ENCODE measurements at regions not wholly inside any gene's neighbourhood (a gene's known extent, or its start where the extent isn't known, plus 50 kb on each side); places are given as distances from the start of the nearest gene placed in this dataset.

DNA sequence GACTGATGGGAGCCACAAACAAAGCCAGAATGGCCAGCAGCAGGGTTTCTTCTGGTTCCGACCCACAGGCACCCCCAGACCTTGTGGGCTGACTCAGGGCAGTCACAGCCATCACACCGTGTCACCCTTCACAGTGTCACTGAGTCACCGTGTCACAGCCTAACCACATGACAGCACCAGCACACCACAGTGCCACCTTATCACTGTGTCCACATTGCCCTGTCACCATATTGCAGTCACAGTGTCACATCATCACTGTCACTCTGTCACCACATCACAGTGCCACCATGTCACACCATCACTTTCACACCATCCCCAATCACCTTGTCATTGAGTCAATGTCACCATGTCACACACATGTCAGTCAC is 77.0 kb downstream of the OAT start:
- TF ChIP-seq, protein P1, sequence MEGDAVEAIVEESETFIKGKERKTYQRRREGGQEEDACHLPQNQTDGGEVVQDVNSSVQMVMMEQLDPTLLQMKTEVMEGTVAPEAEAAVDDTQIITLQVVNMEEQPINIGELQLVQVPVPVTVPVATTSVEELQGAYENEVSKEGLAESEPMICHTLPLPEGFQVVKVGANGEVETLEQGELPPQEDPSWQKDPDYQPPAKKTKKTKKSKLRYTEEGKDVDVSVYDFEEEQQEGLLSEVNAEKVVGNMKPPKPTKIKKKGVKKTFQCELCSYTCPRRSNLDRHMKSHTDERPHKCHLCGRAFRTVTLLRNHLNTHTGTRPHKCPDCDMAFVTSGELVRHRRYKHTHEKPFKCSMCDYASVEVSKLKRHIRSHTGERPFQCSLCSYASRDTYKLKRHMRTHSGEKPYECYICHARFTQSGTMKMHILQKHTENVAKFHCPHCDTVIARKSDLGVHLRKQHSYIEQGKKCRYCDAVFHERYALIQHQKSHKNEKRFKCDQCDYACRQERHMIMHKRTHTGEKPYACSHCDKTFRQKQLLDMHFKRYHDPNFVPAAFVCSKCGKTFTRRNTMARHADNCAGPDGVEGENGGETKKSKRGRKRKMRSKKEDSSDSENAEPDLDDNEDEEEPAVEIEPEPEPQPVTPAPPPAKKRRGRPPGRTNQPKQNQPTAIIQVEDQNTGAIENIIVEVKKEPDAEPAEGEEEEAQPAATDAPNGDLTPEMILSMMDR (IDR thresholded peaks at IDR 0.05), result no peak

DNA sequence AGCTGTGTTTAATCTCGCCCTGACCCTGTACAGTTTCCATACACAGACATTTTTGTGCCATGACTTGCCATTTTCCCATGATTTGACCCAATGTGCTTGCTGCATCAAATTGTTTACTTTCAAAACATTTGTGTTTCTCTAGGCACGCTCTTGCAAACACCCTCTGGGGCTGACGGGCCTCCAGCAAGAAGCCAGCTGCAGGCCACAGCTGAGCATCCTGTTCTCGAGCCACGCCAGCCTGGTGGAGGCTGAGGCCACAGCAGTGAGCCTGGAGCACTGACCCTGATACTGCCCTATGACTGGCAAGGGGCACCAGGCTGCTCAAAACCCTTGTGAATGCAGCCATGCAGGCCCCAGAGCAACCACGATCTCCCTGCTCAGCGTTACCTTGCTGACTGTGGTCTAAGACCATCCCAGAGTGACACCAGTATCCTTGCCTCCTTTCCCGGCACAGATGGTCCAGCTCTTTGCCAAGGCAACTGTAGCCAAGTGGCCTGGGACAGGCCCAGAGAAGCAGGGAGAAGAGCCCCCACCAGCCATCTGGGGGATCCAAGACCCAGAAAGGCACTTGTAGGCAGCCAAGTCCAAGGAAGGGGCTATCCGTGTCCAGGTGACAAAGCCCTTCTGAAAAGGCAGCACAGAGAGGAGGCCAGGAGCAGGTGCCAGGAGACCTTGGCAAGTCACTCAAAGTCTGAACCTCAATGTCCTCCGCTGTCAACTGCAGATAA is 78.5 kb downstream of the OAT start:
- TF ChIP-seq, protein P1 (IDR thresholded peaks at IDR 0.05), result no peak

DNA sequence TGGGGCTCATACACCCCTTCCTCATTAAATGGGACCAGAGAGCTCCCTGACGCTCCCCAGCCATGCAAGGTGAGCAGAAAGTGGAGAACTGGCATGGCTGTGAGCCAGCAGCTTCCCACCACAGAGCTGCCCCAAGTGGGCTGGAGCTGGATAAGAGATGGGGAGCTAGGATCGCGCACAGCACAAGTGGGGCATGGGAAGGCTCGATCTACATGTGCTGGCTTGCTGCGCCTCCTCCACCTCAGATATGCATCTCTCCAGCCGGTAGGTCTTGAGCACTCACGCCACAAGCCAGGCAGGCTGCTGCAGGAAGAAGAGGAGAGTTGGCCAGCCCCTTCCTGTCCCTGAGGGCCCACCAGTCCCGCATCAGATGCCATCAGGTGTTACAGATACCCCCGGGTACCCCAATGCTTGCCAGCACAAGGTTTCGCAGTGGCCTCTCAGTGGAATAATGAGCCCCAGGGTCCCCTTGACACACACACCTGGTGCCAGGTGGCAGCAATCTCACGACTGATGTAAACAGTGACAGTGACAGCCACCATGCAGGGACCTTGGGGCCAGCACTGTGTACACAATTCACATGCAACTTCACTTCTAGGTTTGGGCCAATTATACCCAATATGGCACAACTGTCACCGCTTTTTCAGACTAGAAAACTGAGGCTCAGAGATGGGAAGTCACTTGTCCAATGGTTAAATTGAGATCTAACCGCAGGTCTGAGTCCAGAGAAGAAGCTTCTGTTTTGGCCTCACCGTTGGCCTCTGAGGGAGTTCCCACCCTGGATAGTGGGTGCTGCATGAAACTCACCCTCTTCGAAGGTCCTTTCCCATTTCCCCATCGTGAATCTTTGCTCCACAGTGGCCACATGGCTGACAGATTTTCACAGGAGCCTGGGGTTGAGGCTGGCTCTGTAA is 79.3 kb downstream of the OAT start:
- TF ChIP-seq, protein P1 (IDR thresholded peaks at IDR 0.05), result no peak

DNA sequence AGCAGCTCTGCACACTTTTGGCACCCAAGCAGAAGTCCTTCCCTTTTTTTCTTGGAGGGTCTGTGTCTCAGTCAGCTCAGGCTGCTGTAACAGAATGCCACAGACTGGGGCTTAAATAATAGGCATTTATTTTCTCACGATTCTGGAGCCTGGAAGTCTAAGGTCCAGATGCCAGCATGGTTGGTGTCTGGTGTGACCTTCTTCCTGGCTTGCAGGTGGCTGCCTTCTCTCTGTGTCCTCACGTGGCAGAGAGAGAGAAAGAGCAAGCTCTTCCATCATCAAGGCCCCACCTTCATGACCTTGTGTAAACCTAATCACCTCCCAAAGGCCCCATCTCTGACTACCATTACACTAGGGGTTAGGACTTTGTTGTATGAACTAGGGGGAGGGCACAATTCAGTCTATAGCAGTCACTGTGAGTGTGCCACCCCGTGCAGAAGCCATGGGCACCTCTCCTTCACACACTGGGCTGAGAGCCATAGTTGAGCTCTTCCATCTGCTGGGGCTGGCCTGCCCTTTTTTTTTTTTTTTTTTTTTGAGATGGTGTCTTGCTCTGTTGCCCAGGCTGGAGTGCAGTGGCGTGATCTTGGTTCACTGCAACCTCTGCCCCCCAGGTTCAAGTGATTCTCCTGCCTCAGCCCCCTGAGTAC is 80.3 kb downstream of the OAT start:
- TF ChIP-seq, protein P1 (IDR thresholded peaks at IDR 0.05), result no peak

DNA sequence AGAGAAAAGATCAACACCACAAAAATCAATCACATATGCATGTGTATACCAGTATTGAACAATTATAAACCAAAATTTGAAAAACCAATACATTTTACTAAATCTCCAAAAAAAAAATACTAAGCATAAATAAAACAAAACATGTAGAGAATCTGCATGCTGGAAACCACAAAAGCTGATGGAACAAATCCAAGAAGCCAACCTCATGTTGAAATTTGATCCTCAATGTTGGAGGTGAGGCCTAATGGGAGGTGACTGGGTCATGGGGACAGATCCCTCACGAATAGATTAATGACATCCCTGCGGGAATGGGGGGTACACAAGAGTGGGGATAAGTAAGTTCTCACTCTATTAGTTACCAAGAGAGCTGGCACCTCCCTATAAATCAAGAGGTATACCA is 82.5 kb downstream of the OAT start:
- TF ChIP-seq, protein P1 (IDR thresholded peaks at IDR 0.05), result no peak

DNA sequence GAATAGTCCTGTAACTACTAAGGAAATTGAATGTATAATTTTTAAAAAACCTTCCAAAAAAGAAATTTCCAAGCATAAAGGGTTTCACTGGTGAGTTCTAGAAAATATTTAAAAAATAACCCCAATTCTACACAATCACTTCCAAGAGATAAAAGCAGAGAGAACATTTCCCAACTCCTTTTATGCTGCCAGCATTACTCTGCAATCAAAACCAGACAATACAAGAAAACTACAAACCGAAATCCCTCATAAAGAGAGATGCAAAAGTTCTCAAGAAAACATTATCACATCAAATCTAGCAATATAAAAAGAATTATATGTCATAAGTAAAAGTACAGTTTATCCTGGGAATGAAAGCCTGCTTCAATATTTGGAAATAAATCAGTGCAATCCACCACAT is 84.8 kb downstream of the OAT start:
- TF ChIP-seq, protein P1 (IDR thresholded peaks at IDR 0.05), result no peak

DNA sequence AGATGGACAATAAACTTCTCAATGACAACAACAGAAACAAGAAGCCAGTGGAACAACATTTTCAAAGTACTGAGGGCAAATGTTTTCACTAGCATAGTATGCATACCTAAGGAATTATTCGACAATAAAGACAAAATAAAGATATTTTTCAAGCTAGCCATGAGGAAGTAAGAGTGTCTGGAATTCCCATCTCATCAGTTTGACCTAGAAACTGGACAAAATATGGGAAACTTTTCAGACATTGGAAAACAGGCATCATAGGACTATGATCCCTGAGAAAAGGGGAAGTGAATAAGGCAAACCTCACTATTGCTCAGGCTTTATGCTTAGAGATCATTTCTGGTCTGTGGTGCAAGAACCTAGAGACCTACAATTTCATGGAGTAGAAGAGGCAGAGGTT is 86.3 kb downstream of the OAT start:
- TF ChIP-seq, protein P1 (IDR thresholded peaks at IDR 0.05), result no peak
